GM21390 (cell line): ENCODE measurements at regions not wholly inside any gene's neighbourhood (a gene's known extent, or its start where the extent isn't known, plus 50 kb on each side); places are given as distances from the start of the nearest gene placed in this dataset.
"Not testable (repeated sequence)": the region's sequence is repeated elsewhere in the genome, so short reads cannot be mapped to it uniquely, and the experiment has no call there.

Experiments
- ATAC-seq: cut with Tn5 transposase; IDR thresholded peaks from one replicate; pipeline ENCODE4 v1.9.1; 2021; ENCODE audit not compliant: unreplicated experiment

GRCh38 chr11:49499117-49499516, 290.7 kb upstream of the FOLH1 start:
- ATAC-seq: no peak

DNA sequence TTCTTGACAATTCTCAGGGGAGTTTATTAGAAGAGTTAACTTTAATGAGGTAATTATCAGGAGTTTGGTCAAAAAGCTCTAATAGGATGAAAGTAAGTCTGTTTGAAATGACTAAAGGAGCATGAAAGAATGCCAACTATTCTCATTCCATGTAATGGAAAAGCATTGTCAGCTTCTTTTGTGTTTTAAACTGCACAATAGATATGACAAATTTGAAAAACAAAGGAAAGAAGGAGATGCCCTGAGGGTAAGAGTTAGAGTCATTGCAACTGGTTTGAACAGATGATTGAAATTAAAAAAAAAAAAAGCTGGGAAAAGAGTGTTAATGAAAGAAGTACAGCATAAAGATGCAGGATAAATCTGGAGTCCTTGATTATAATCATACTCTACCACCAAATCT, 296.8 kb upstream of the FOLH1 start:
- no peak for ATAC-seq

DNA sequence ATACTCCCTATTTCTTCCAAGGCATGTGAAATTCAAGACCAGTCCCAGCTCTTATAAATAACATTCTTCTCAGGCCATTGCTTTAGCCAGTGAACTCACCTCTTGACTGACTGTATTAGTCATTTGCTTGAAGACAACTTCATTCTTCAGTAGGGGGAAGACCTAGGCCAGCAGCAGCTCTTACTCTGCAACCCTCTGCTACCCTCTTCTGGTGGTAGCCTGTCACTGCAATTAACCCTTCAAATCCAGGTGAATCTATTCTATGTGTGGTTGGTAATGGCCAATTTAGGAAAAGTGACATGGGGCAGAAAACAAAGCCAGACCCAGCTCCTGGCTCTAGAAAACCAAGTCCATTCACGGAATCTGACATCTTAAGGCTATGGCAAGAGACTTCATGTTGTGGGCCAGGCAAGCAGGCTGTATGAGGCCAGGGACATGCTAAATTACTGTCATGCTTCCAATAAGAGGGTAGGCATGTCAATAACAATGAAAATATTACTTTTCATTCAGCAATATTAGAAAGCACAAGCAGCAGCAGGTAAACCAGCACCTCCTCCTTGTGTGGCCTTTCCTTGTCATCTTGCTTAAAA, 317.9 kb upstream of the FOLH1 start:
- ATAC-seq: peak; percentile 89

- ATAC-seq: no peak
These were observed 324.8 kb upstream of the FOLH1 start for GRCh38 chr11:49533204-49533603.

DNA sequence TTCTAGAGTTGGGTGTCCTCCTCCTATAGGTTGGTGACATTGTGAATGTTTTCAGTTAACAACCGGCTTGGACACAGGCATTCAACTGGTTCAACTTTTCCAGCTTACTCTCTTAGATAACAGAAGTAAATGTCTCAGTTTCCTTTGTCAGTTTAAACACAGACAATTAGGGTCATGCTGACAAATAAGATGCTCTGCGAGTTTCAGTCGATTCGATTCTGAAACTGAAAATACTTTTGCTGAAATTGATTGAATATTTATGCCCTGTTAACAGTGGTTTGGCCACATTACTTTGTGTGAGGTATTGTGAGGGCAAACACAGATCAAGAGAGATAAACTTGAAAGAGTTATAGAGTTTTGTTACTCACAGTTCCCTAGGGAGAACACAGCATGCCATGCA, 330.5 kb upstream of the FOLH1 start:
- ATAC-seq: not testable (repeated sequence)

DNA sequence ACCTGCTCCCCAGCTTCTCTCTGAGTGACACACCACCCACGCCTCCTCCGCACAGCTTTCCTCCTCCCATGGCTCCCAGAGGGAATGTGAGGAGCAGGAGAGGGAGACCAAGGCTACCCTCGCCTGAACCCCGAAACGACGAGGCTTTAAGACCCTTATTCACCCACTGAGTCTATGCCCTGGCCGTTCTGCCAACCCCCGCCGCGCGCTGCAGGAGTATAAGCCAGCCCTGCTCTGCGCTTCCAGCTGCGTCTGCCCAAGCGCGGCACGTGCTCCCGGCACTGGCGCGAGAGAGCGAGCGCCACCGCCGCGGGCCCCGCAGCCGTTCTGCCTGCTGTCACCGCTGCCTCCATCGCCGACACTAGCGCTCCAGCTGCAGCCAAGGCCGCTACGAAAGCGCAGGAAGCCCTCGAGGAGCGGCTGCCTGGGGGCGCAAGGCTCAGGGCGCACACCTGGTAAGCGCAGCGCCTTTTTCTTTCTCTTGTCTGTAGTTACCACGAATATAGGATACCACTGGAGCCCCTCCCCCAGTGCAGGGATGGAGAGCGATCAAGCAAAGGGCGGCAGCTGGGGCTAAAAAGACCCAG, 350.0 kb upstream of the FOLH1 start:
- not testable (repeated sequence) for ATAC-seq

GRCh38 chr11:49560593-49560992, 352.2 kb upstream of the FOLH1 start:
- not testable (repeated sequence) for ATAC-seq

GRCh38 chr11:49561240-49561880, 353.0 kb upstream of the FOLH1 start:
- ATAC-seq: not testable (repeated sequence)

- ATAC-seq: not testable (repeated sequence)
These were observed 353.9 kb upstream of the FOLH1 start for GRCh38 chr11:49562262-49562661.

DNA sequence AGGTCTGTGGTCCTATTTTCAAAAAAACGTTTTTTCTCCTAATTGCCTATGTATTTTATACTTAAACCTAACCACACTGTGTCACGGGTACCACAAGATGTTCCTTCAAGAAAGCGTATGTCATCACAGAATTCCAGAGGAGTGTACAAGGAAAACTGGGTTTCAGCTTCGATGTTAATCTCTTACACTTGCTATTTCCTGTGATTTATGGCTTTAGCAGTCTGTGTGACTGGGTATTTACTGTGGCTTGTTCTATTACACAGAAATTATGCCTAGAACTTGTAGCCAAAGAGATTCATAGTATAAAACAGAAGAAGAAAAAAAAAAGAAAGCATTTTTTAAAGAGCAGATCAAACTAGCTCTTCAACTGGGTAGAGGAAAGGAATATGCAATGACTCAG, 371.1 kb upstream of the FOLH1 start:
- not testable (repeated sequence) for ATAC-seq

DNA sequence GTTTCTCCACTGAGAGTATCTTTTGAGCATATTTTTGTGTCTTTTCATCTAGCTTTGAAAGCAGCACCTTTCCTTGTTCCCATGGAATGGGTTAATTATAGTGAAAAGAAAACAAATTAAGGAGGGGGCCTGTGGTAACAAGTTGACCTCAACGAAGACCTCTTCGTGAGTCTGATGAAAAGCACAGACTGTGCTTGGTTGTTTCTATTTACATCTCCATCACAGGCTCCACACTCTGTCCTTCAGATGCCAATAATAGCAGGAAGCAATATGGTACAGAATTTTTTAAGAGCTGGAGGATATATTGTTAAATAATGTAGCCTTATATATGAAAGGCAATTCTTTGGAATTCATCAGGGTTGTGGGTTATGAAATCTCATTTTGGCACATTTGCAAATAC, 366.7 kb upstream of the OR4C13 start:
- not testable (repeated sequence) for ATAC-seq

DNA sequence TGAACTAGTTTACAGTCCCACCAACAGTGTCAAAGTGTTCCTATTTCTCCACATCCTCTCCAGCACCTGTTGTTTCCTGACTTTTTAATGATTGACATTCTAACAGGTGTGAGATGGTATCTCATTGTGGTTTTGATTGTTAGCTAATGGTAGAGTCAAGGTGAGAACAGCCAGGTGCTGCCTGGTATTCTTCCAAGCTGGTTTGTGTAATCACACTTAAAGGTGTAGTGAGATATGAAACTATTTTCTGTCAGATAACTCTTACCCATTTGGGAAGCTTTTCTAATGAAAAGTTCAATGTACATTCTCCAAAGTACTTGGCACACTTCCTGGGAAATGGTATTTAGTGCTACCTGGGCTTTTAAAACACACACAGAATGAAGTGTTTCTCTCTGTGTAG, 343.3 kb upstream of the OR4C13 start:
- ATAC-seq: not testable (repeated sequence)

DNA sequence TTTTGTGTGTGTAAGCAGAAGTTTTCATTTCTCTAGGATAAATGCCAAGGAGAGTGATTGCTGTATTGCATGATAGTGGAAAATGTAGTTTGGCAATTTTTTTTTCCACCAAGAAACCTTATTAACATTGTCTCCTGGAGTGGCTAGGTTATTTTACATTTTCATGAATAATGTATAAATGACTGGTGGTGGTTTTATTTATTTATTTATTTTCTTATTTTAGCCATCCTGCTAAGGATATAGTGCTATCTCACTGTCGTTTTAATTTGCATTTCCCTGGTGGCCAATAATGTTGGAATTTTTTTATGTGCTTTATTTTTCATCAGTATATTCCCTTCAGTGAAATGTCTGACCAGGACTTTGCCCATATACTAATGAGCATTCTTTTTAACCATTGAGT, 328.3 kb upstream of the OR4C13 start:
- ATAC-seq: not testable (repeated sequence)

DNA sequence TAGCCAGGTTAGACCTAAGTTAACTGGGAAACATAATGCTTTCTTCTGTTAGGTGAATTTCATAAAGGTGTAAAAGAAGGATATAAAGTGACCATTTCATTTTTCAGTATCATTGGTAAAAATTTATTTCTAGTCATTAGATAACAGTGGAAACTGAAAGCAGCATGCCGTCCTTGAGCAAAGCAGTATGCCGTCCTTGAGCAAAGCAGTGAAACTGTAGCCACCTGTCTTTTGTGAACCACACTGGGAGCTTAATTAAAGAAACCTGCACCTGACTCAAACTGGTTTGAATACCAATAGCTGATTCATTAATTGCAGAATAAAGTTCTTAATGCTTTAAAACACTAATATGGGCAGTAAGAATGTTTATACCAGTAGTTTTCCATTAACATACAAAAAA, 281.5 kb upstream of the OR4C13 start:
- not testable (repeated sequence) for ATAC-seq

GRCh38 chr11:49702121-49702520, 250.1 kb upstream of the OR4C13 start:
- not testable (repeated sequence) for ATAC-seq

DNA sequence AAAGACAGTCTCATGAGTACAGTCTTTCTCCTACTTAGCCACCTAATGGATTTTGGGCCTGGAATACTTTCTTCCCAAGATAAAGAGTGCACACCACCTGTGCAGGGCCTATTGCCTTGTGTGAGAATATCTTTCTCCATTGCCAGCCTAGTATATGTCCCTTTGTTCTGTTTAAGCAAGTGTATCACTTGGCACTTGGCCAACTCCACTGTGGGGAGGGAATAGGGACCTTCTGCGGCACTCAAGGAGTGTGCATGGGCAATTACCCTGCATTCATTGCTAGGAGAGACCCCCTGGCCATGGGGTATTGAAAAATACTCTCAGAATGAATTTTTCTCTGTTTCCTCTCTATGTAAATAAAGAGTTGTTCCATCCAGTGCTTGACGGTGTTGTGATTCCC, 201.7 kb upstream of the OR4C13 start:
- not testable (repeated sequence) for ATAC-seq

DNA sequence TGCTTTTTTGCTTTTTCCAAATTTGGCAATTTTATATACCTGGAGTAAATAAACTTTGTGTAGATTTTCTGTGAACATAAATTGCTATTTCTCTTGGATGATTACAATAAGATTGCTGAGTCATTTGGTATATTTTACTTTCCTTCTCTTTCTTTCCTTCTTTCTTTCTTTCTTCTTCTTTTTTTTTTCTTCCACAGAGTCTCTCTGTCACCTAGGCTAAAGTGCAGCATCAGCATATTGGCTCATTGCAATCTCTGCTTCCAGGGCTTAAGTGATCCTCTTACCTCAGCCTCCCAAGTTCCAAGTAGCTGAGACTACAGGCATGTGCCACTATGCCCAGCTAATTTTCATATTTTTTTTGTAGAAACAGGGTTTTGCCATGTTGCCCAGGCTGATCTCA, 201.2 kb upstream of the OR4C13 start:
- ATAC-seq: not testable (repeated sequence)

DNA sequence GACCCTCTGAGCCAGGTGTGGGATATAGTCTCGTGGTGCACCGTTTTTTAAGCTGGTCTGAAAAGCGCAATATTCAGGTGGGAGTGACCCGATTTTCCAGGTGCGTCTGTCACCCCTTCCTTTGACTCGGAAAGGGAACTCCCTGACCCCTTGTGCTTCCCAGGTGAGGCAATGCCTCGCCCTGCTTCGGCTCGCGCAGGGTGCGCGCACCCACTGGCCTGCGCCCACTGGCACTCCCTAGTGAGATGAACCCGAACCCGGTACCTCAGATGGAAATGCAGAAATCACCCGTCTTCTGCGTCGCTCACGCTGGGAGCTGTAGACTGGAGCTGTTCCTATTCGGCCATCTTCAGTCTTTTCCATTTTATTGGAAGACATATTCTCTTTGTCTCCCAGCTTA, 171.4 kb upstream of the OR4C13 start:
- ATAC-seq: not testable (repeated sequence)

DNA sequence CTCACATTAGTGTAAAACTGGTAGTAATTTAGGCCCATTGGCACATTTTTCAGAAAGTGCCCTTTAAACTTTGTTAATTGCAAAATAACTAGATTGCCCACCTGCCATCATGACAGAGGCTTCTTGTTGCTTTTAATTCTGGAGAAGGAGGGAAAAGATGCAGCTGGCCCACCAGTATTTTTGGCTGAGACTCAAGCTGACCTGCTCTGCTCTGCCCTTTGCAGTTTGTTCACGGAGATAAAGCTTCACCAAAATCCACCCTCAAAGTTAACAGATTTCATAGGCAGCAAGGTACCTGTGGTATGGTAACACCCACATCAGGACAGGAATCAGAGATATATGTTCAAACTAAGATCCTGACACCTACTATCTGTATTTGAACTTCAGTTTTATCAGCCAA, 170.2 kb upstream of the OR4C13 start:
- not testable (repeated sequence) for ATAC-seq

- not testable (repeated sequence) for ATAC-seq
These were observed 168.3 kb upstream of the OR4C13 start for GRCh38 chr11:49783841-49784240.

GRCh38 chr11:49789787-49790186, 162.4 kb upstream of the OR4C13 start:
- not testable (repeated sequence) for ATAC-seq

GRCh38 chr11:49798206-49798837, 153.9 kb upstream of the OR4C13 start:
- not testable (repeated sequence) for ATAC-seq
